HT-29 (cell line): ENCODE measurements at regions not wholly inside any gene's neighbourhood (a gene's known extent, or its start where the extent isn't known, plus 50 kb on each side); places are given as distances from the start of the nearest gene placed in this dataset.
"Not testable (repeated sequence)": the region's sequence is repeated elsewhere in the genome, so short reads cannot be mapped to it uniquely, and the experiment has no call there.

Source experiments
- DNase-seq: peaks from one replicate; pipeline ENCODE4 v3.0.0-alpha.2; 2015; ENCODE audit warnings: low spot score

DNA sequence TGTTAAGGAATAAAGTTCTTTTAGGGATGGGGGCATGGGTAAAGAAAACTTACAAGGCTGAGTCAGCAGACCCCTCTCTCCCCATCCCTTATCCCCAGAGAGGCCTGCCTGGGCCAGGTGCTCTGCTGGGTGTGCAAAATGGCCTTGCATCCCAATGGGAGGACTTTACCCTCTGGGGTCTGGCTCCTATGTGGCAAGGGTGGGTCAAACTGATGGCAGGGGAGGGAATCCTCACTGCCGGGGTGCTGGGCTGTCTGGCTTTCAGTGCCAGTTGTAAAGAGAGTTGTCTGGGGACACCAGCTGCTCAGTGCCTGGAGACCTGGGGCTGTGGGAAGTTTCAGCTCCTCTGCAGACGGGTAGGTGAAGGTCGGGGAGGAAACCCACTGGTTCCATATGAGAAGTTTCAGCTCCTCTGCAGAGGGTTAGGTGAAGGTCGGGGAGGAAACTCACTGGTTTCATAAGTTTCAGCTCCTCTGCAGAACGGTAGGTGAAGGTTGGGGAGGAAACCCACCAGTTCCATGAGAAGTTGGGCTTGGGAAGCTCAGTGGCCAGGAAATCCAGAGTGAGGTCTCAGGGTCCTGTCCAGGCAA is 127.2 kb upstream of the PODXL start:
- DNase-seq: no peak

DNA sequence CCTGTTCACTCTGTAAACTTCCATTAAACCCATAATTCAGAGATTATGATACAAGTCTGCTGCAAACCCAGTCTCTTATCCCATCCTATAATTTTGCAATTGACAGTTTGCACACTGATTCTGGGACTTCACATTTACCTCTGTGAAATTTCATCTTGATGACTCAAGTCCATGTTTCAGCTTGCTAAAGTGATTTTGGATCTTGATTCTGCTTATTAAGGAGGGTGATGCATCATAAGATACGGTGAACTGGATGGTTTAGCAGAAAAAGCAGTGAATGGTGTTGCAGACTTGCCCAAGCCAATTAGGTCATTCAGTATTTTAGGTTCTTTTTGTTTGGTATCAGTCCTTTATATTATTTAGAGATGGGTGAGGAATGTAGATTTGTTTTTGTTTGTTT is 125.5 kb upstream of the PODXL start:
- DNase-seq: no peak

DNA sequence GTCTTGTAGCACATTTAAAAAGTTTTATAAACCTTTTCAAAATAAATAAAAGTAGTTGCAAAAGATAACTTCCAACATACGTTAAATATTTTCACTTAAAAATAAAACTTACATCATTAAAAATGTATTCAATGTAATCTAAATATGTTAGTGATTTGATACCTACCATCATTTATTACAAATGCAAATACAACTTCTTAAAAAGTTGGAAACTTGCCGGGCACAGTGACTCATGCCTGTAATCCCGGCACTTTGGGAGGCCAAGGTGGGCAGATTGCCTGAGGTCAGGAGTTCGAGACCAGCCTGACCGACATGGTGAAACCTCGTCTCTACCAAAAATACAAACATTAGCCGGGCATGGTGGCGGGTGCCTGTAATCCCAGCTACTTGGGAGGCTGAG is 122.6 kb upstream of the PODXL start:
- DNase-seq: not testable (repeated sequence)

DNA sequence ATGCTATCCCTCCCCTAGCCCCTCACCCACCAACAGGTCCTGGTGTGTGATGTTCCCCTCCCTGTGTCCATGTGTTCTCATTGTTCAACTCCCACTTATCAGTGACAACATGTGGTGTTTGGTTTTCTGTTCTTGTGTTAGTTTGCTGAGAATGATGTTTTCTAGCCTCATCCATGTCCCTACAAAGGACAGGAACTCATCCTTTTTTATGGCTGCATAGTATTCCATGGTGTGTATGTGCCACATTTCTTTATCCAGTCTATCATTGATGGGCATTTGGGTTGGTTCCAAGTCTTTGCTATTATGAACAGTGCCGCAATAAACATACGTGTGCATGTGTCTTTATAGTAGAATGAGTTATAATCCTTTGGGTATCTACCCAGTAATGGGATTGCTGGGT is 120.4 kb upstream of the PODXL start:
- DNase-seq: not testable (repeated sequence)

DNA sequence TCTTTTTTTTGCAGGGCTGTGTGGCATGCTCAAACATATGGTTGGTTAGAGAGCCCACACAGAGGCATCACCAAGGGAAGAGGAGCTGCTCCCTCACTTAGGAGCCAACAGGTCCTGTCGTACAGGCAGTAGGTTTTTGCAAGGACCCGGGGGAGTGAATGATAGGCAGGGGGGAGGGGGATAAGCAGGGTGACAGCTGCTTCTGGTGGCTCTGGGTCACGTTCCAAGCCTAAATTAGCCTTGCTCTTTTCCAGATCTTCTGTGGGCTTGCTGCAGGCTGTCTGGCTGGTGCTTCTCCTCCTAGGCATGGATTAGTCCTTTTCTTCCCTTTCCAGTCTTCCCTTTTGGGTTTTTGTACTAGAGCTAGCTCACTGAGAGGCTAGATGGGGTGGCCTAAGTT is 117.7 kb upstream of the PODXL start:
- no peak for DNase-seq

DNA sequence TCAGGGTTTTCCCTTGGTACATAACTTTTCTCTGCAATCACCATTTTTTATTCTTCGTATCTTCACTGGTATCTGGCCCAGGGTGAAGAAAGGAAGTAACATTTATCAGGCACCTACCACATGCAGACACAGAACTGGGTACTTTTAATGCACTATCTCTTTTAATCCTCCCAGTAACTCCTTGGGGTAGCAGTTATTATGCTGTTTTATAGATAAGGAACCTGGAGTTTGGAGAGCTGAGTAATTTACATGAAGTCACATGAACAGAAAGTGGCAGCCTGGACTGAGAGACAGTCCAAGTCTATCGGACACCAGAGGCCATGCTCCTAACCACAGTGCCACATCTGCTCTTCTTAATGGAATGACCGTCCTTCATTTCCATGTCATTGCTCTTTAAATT is 117.1 kb upstream of the PODXL start:
- no peak for DNase-seq

DNA sequence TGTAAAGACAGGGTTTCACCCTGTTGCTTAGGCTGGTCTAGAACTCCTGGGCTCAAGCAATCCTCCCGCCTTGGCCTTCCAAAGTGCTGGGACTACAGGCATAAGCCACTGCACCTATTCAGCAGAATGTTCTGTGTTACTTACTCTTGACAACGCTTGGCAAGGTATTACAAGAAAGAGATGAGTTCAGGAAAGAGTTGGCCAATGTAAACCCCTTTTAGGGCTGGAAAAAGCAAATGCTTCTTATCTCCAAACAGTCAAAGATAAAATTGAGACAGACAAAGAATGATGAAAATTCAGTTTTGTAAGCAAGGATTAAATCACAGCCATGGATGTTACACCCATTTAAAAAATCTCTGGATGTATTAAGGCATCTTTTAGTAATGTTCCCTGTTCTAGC is 114.0 kb upstream of the PODXL start:
- no peak for DNase-seq

DNA sequence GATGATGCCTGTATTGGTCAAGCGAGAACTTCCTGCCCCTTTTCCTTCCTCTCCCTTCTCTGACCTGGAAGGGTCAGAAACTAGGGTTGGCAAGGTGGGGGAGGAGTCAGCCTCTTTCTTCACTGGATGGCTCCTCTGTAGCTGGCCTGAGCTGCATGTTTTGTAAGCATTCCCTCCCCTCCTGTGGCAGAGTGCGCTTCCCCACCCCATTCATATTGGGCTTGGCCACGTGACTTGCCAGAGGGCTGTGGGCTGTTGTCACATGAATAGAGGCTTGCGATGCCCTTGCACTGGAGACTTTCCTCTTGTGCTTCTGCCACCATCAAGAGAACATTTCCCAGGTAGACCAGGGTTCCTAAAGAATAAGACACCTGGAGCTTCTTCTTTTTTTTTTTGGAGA is 111.3 kb upstream of the PODXL start:
- DNase-seq: no peak

DNA sequence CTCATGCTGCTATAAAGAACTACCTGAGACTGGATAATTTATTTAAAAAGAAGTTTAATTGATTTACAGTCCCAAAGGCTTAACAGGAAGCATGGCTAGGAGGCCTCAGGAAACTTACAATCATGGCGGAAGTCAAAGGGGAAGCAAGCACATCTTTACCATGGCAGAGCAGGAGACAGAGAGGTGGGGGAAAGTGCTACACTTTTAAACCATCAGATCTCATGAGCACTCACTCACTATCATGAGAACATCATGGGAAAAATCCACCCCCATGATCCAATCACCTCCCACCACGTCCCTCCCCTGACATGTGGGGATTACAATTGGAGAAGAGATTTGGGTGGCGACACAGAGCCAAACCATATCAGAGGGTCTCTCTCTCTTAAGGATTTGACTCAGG is 108.6 kb upstream of the PODXL start:
- DNase-seq: no peak

DNA sequence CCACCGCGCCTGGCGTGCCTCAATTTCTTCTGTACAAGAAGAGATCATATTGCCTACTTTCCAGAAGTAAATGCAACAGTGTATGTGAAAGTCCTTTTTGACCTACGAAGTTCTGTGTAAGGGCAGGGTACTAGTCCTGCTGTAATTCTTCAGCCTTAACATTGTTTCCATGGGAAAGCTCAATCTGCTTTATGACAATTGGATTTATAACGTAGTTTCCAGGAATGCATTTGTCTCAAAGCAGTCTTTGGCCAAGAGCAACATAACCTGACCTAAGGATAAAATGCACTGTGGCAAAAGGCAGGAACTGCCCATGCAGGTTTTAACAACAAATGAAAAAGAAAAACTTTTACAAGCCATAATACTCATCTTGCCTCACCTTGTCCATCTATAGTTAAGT is 108.1 kb upstream of the PODXL start:
- DNase-seq: no peak

DNA sequence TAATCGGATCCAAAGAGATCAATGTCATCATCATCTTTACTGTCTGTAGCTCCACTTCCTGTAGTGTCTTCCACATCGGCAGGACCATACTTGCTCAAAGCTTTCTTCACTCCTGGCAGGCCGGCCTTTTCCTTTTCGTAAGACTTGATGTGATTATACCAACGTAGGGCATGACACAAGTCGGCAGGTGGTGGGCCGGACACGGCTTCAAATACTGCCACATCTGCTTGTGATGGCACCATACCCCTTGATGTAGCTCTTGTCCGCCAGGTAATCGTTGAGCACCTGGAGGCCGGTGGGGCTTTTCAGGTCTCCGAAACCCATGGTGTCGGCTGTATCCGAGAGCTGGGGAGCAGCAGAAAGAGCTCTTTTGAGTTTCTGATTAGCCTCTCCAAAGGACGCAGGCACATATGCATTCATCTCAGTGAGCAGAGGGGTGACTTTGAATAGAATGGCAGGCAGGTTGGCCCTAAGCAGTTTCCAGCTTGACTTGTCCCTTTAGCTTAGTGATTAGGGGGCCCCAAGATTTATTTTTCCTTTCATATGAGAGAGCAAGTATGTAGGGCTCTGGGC is 106.0 kb upstream of the PODXL start:
- DNase-seq: not testable (repeated sequence)

DNA sequence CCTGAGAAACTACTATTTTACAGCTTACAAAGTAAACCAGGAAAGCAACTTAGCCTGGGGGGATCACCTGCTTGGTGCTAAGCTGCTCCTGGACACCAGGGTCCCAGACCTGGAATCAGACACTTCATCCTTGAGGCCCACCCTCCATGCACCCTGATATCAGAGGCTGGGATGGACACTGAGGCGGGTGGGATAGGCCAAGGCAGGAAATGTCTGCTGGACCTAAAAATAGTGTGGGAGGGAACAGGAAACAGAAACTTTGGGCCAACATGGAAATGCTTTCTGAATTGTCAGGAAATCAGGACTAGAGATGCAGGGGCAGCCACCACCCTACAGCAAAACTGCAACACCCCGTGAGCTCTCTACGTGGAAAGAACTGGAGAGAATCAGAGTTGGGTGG is 101.5 kb upstream of the PODXL start:
- no peak for DNase-seq

DNA sequence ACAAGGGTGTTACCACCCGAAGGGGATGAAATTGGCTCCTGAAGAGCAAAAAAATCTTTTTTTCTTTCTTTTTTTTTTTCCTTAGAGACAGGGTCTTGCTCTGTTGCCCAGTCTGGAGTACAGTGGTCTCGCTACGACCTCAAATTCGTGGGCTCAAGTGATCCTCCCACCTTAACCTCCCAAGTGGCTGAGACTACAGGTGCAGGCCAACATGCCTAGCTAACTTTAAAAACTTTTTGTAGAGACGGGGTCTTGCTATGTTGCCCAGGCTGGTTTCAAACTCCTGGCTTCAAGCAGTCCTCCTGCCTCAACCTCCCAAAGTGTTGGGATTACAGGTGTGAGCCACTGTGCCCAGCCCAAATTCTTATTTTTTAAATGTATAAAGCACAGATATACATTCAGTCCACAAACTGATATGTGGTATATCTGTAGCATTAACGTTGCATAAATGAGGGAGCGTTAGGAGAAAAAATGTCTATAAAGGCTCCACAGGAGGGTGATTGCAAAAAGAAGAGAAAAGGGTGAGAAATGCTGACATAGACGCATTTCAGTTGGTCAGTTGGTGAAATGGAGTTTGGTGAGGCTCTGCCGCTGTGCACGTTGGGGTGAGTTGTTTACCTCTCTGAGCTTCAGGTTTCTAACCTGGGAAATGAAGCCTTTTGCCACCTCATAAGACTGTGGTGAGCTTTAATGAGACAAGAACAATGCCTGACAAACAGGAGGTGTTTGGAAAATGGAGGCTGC is 100.7 kb upstream of the PODXL start:
- no peak for DNase-seq

DNA sequence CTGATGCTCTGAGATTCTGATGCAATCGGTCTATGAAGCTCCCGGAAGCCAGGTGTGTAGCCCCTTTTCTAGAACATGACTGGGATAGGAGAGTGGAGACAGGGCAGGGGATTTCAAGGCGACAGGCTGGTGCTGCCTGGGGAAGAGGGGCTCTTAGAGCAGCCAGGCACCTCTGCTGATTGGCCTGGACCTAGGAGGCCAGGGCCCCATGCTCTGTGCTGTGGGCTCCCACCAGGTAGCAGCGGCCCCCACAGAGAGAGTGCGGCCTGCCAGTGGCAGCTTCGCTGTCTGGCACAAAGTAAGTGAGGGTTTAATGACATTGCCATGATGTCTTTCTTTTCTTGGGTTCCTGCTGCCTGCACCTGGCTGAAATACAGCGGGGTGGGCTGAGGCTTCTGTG is 99.4 kb upstream of the PODXL start:
- no peak for DNase-seq

DNA sequence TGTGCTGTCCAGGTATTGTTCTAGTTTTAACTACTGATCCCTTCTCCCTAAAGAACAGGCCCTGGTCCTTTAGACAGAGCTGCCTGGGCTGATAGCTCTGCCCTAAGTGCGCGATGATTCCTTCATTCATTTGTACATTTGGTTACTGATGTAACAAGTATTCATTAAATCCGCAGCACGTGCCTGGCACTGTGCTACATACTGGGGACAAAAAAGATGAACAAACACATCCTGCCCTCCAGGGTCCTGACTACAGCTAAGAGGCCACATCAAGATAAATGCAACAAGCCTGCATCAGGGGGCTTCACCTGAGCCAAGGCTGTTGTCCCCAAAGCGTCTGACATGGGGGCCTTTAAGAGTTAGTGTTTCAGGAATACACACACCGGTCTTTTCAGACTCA is 99.0 kb upstream of the PODXL start:
- DNase-seq: no peak

DNA sequence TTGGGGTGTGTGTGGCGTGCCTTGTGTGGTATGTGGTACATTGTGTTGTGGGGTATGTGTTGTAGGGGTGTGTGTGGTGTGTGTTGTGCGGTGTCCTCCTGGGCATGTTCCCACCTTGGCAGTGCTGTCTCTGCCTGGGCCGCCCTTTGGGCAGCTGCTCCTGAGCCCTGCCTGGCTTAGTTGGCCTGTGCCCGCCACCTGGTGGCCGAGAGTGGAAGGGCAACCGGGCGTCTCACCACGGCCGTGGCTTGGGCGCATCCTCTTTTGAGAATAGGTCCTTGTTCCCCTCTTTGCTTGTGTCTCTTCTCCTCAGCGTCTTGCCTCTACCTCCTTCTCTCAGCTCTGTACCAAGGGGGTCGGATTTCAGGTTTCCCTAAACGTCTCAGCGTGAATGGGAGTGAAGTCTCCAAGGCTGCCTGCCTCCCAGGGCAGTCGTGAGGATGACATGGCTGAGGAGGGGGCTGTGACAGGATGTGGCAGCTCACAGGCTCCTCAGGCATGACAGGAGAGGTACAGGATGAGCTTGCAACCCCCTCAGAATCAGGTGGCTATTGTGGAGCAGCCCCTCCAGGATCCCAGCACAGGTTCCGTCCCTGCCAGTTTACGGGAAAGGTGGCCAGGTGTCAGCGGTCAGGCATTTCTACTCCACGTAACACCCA is 98.4 kb upstream of the PODXL start:
- DNase-seq: peak; percentile 91

DNA sequence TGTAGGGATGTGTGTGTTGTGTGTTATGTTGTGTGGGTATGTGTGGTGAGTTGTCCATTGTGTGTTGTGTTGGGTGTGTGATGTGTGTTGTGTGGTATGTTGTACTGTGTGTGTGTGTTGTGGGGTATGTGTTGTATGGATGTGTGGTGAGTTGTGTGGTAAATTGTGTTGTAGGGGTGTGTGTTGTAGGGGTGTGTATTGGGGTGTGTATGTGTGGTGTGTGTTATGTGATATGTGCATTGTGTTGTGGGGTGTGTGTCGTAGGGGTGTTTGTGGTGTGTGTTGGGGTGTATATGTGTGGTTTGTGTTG is 97.8 kb upstream of the PODXL start:
- DNase-seq: no peak

DNA sequence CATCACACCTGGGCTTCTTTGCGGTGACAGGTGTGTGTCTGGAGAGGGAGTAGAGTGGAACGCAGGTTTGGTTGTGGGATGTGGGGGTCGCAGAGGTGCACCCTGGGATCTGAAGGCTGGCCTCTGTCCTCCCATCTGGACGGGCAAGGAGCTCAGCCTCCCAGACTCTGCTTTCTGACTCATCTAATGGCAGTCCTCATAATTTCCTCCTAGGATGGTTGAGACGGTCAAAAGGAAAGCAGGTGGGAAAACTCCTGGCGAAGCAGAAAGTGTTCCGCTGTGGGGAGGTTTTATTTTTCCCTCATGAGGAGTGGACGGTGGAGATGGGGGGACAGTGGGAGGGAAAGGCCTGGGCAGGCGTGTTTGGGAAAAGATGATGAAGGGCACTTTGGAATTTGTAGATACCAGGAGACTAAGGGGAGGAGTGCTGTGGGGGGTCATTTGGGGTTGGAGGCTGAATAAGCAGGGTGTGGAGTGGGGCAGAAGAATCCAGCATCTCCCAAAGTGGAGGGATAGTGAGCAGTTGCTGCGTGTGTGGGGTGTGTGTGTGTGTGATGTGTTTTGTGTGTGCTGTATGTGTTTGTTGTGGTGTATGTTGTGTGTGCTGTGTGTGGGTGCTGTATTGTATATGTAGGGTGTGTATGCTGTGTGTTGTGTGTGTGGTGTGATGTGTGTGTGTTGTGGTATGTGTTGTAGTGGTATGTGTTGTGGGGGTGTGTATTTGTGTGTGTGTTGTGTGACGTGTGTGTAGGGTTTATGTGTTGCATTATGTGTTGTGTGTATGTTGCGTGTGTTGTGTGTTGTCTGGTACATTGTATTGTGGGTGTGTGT is 97.2 kb upstream of the PODXL start:
- DNase-seq: peak; percentile 49

DNA sequence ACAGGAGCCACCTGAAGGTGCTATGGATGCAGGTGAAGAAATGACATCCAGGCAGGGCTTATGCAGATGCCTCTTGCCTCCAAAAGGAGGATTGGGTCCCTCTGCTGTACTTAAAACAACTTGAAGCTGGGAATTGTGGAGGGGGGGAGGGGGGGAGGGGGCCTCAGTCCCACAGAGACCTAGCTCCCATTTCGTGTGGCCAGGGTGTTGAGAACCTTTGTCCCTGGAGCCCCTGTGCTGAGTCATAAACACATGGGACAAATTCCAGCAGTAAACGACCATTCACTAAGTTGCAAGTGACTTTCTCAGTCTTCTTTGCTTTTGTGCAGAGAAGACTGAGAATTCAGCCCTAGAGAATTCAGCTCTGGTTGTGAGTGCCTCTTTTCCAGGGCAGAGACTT is 96.5 kb upstream of the PODXL start:
- DNase-seq: peak; percentile 39

DNA sequence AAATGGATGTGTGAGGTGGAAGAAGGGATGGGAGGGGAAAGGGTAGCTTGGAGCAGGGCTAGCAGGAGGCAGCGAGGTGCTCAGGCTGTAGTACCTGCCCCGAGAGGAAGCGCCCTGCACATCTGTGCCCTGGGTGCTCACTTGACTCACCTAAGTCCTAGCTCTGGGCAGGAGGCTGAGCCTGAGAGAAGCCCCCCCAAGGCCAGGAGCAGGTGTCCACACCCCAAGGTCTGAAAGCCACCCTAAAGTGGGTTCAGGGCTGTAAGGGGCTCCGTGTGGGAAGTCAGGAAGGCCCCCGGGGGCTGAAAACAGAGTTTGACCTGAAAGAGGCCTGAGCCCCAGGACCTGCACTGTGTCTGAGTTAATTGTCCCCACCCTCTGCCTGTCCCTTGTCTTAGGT is 95.8 kb upstream of the PODXL start:
- DNase-seq: no peak

DNA sequence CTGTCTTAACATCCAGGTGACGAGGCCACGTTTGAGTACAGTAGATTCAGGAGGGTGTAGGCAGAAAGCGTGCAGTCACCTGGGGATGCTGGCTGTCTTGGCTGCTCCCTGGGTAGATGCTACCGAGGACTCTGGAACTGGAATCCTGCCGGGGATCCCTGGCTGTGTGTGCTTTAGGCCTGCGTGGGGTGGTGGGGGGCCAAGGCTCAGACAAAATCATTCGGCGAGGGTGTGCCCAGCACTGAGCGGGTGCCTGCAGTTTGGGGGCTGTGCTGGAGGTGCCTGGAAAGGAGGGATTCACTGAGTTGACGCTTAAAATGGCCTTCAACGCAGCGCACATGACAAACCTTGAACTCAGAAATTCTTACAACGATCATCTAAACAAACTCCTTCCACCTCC is 93.5 kb upstream of the PODXL start:
- DNase-seq: no peak

DNA sequence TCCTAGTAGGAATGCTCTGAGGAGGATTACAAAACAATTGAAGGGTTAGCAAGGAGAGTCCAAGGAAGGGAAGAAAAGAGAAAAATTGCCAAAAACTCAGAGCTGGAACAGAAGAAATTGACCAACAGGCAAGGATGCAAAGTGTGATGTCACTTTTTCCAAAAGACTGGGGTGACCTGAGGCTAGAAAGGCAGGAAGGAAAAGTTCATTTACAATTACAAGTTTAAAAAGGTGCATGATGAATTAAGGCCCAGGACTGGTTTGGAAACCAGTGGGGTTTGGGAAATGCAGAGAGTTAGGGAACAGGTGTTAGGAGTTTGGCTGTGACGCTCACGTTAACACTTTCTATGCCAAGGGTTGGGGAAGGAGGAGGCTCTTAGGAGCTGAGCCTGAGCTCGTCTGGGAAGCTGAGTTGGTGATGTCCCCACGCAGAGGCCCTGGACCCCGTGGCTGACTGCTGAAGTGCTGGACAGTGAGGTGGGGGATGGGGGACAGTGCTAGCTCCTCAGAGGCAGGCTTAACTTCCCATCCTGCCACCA is 92.6 kb upstream of the PODXL start:
- no peak for DNase-seq
